ENCODE measurements at regions not wholly inside any gene's neighbourhood (a gene's known extent, or its start where the extent isn't known, plus 50 kb on each side); places are given as distances from the start of the nearest gene placed in this dataset.

- no peak for TF ChIP-seq POLR2A (IDR thresholded peaks at IDR 0.05; ENCODE audit: low read depth, low read length)
- TF ChIP-seq TAF1 (IDR thresholded peaks at IDR 0.05; ENCODE audit: borderline replicate concordance, low read depth, low read length): no peak
Observed at GRCh38 chr20:48286601-48287000, 501.3 kb upstream of the SULF2 start.
